ENCODE measurements at regions not wholly inside any gene's neighbourhood (a gene's known extent, or its start where the extent isn't known, plus 50 kb on each side); places are given as distances from the start of the nearest gene placed in this dataset.
A peak's percentile ranks its signal among the peaks of the same experiment; 100 is the strongest.

DNA sequence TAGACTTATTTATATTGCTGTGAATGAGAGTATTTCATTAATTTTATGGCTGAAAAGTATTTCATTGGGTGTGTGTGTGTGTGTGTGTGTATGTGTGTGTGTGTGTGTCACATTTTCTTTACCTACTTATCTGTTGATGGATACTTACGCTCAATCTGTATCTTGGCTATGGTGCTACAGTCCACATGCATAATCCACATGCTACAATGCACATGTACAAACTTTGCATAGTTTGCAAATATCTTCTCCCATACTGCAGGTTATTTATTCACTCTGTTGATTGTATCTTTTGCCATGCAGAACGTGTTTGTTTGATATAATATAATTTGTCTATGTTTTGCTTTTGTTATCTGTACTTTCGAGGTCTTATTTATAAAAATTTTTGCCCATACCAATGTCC is 167.8 kb downstream of the RAB28 start:
- no peak for DNase-seq

DNA sequence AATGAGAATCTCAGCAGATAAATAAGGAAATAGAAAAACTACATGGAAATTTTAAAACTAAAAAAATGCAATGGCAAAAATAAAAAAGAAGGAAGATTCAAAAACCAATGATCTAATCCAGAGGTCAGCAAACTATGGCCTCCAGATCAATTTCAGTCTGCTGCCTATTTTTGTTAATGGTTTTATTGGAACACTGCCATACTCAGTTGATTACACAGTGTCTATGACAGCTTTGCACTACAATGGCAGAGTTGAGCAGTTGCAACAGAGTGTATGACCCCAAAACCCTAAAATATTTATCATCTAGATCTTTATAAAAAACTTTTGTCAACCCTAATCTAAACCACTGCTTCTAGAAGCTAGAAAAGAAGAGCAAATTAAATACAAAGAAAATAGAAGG is 170.3 kb downstream of the RAB28 start:
- DNase-seq, result no peak

DNA sequence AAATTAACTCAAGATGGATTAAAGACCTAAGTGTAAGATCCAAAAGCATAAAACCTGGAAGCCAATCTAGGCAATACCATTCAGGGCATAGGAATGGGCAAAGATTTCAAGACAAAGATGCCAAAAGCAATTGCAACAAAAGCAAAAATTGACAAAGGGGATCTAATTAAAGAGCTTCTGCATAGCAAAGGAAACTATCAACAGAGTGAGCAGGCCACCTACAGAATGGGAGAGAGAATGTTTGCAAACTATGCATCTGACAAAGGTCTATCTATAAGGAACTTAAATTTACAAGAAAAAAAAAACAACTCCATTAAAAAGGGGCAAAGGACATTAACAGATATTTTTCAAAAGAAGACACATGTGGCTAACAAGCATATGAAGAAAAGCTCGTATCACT is 171.9 kb downstream of the RAB28 start:
- DNase-seq, result no peak

GRCh38 chr4:13309751-13310150 is 174.4 kb downstream of the RAB28 start:
- DNase-seq, result no peak

GRCh38 chr4:13306356-13306755 is 177.8 kb downstream of the RAB28 start:
- no peak for DNase-seq

DNA sequence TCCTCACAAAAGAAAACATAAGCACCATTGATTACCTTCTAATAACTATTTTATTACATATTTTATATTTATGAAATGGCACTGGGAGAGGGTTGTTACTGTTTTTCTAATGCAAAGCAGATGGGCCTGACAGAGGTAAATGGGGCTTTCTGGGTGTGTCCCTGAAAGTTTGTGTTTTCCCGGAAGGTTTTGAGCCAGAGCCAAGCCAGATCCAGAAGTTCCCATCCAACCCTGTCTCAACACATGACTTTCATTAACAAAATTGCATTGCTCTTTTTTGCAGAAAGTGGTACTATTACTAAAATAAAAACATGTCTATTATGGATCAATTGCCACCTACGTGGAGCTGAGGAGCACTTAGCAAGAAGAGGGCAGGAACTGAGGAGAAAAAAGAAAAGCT is 181.3 kb downstream of the RAB28 start:
- DNase-seq, result no peak

GRCh38 chr4:13299343-13299742 is 184.8 kb downstream of the RAB28 start:
- no peak for DNase-seq

DNA sequence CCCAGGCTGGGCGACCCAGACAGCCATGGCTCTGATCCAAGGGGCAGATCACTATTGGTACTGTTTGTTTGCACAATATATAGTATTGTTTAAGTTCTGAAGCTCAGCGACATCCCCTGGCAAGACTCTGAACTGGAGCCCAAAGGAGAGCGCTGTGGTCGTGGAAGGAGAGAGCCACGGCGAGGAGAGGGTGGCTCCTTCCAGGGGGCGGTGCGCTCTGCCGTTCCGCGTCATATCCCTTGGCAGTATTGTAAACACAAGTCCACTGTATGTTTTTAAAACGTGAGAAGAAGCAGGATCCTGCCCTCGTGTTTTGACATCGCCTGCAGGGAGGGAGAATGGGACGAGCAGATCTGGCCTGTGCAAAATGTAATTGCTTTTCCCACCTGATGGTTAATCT is 185.5 kb downstream of the RAB28 start:
- DNase-seq, result no peak

GRCh38 chr4:13296986-13297385 is 187.2 kb downstream of the RAB28 start:
- peak; percentile 1 to 25 for DNase-seq

- DNase-seq, result no peak
These were observed 189.1 kb downstream of the RAB28 start for GRCh38 chr4:13294961-13295605.

- no peak for DNase-seq
These were observed 191.8 kb downstream of the RAB28 start for GRCh38 chr4:13292372-13292771.

DNA sequence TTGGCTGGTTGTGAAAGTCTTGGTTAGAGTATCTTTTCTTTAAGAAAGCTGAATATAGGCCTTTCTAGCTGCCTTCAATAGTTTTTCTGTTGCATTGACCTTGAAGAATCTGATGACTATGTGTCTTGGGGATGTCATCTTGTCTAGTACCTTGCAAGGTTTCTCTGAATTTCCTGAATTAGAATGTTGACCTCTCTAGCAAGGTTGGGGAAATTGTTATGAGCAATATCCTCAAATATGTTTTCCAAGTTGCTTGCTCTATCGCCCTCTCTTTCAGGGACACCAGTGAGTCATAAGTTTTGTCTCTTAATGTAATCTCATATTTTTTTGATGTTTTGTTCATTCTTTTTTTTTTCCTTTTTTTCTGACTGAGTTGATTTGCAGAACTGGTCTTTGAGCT is 194.7 kb downstream of the RAB28 start:
- no peak for DNase-seq

DNA sequence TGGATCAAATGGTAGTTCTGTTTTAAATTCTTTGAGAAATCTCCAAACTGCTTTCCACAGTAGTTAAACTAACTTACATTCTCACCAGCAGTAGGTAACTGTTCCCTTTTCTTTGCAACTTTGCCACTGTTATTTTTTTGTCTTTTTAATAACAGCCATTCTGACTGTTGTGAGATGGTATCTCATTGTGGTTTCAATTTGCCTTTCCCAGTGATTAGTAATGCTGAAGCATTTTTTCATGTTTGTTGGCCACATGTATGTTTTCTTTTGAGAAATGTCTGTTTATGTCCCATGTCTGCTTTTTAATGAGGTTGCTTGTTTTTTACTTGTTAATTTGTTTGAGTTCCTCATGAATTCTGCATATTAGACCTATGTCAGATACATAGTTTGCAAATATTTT is 198.8 kb downstream of the RAB28 start:
- no peak for DNase-seq

- no peak for DNase-seq
These were observed 199.2 kb downstream of the RAB28 start for GRCh38 chr4:13284932-13285331.

DNA sequence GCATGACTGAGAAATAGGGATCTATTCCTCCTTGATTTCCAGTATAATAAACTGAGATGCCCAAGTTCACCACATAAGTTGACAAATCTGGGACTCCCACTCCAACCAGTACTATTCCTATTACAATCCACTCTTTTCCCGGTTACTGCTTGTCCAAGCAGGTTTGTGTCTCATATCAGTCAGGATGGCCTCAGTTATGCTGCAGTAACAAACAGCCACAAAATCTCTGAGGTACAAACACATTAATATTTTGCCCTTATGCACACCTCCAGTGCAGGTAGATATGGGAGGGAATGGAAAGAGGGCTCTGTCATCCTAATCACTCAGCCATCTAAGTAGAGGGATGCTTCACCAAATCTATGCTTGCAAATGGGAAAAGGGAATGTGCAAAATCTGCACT is 207.8 kb downstream of the RAB28 start:
- no peak for DNase-seq

DNA sequence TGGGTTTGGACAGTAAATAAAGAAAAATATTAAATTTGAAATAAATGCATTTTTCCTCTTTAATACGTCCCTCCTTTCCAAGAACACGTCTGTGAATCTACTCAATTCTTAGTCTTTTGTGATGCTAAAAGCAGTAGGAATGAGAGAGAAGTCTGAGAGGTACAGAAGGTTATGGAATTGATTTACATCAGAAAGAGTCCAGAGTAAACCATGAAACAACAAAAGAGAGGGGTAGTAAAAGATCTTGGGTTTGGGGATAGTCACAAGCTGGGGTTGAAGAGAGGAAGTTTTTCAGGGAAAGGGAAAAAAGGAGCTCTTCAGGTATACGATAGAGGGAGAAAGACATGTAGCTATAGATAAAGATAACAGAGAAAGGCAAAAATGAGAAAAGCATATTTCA is 215.4 kb downstream of the RAB28 start:
- DNase-seq, result no peak

DNA sequence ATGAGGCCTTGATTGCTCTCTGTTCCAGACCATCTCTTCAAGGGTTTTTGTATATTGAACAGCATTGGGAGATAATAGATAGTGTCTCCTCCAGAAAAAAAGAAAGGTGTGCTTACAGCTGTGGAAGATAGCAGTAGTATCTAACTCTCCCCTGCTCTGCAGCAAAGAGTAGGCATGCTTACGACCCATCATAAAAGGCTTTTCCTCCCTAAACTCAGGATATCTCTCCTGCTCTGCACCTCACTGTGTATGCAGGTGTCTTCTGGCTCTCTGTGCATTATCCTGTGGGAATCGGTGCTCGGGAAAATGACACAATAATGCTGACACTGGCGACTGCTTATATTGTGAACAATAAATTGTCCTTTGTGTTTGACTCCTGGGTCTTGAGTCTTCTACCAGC is 216.0 kb downstream of the RAB28 start:
- no peak for DNase-seq

- no peak for DNase-seq
These were observed 217.0 kb downstream of the RAB28 start for GRCh38 chr4:13267091-13267490.

DNA sequence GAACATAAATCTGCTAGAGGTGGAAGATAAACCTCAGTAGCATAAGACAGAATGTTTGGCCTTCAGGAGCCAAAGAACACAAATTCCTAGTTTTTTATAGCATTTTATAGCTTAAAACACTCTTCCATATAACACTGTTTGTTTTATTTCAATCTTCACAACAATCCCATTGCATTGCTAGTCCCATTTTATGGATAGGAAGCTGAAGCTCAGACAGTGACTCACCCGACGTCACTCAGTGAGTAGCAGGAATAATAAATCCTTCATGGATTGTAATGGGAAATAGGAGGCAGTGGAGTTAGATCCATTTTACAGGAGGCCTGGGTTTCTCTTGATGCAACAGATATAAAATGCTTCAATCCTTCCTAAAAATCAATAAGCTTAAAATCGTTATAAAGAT is 217.5 kb downstream of the RAB28 start:
- no peak for DNase-seq

DNA sequence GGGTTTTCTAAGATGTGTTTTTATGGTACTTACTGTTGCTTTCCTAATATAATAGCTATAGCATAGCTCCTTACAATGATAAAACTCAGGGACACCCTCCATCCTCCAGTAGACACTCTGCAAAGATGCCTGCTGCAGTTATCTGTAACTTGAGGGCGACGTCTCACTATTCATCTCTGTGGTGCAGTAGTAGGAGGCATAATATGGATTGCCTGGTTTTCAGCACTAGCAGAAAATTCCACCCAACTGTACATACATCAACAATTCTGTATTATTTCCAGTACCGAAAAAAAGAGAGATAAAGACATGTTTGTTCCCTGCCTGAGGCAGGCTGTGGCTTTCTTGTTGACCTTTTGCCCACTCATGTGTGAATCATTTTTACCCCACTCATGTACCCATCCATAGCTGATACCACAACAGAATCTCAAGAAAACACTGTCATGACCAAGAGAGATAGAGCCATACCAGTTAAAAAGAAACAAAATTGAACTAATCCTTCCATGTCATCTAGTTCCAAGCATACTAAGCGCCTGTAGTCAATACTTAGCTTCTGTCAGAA is 220.1 kb downstream of the RAB28 start:
- no peak for DNase-seq

GRCh38 chr4:13262816-13263215 is 221.3 kb downstream of the RAB28 start:
- DNase-seq, result no peak

DNA sequence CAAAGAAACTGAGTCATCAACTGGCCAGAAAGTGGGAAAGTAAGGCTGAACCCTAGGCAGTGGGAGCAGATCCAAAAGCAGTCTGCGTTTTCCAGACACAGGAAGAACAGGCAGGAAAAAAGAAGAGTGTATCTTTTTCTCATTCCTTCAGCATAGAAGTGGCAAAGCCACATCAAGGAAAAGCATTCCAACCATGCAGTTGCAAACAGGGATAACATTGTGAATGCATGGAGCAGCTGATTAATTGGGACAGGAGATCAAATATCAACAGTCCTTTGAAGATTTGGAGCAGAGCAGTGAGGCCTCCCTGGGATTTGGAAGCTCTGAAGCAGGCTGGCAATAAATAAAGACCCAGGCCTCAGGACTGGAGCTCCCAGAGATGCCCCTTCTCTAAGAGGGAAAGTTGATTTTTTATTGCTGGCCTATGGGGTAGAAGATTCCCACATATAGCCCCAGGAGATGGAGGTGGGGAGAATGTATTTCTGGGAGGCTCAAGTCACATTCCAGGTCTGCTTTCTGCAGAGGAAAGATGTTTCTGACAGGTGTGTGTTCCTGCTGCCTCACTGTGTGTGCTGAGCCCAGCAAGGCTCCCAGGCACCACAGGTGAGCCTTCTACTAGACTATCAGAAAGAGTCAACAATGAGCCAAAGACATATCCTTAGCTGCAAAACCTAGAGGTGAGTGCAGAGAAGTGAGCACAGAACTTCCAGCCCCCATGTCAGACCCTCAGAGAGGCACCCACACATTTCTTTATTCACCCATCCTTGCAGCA is 222.5 kb downstream of the RAB28 start:
- DNase-seq, result no peak

- no peak for DNase-seq
These were observed 223.6 kb downstream of the RAB28 start for GRCh38 chr4:13260513-13260912.

DNA sequence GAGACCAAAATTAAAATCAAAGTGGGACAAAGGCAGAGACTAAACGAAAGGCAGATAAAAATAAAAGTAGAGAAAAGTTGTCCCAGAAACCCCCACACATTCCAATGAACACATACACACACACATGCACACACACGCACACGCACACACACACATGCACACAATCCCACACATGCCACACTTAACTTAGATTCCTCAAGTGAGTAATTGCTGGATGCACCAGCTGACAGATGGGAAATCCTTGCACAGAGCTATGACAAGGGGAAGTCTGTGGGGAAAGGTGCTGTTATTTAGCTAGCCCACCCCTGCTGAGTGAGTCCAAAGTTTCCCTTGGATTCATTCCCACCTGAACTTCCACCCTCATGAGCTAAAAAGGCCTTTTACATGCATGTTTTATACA is 233.9 kb downstream of the RAB28 start:
- DNase-seq, result no peak

Data from inflammatory macrophage treated with lipopolysaccharide for 1 hour (primary cell).